ENCODE measurements at regions not wholly inside any gene's neighbourhood (a gene's known extent, or its start where the extent isn't known, plus 50 kb on each side); places are given as distances from the start of the nearest gene placed in this dataset.

GRCh38 chr14:22264759-22265158, 324.3 kb downstream of the DAD1 start:
- ChIA-PET POLR2A (no interaction called here), CTCF (interaction anchor here (0.8 to 11.8 kb wide), 15 partner anchors 9 to 114 kb away, joined by 3 to 142 read pairs (median 3); no protein-coding TSS in a partner anchor)
- DNase-seq (ENCODE audit: low read depth, low spot score), result no peak
- TF ChIP-seq CTCF (IDR thresholded peaks at IDR 0.05; ENCODE audit: insufficient read depth, low read length, missing control alignments), result no peak
- H3K4me3 ChIP-seq (ENCODE audit: low read depth, low read length), result no peak overlapping the region

GRCh38 chr14:22263961-22264360, 325.1 kb downstream of the DAD1 start:
- TF ChIP-seq CTCF (IDR thresholded peaks at IDR 0.05; ENCODE audit: insufficient read depth, low read length, missing control alignments), result no peak
- no peak overlapping the region for H3K4me3 ChIP-seq (ENCODE audit: low read depth, low read length)
- DNase-seq (ENCODE audit: low read depth, low spot score), result no peak
- ChIA-PET POLR2A (no interaction called here), CTCF (interaction anchor here (1.2 to 11.8 kb wide), 9 partner anchors 10 to 110 kb away, joined by 3 to 142 read pairs (median 5); no protein-coding TSS in a partner anchor)

- POLR2A ChIA-PET, result no interaction called here
- CTCF ChIA-PET, result interaction anchor here (2.1 to 11.8 kb wide), 2 partner anchors 9 to 19 kb away, joined by 9 to 142 read pairs; no protein-coding TSS in a partner anchor
- DNase-seq (ENCODE audit: low read depth, low spot score), result no peak
- no peak overlapping the region for H3K4me3 ChIP-seq (ENCODE audit: low read depth, low read length)
- TF ChIP-seq CTCF (IDR thresholded peaks at IDR 0.05; ENCODE audit: insufficient read depth, low read length, missing control alignments), result no peak
Observed at GRCh38 chr14:22262881-22263280, 326.1 kb downstream of the DAD1 start.

GRCh38 chr14:22255017-22255950, 333.7 kb downstream of the DAD1 start:
- no peak for DNase-seq (ENCODE audit: low read depth, low spot score)
- no peak overlapping the region for H3K4me3 ChIP-seq (ENCODE audit: low read depth, low read length)
- ChIA-PET POLR2A (no interaction called here), CTCF (interaction anchor here (0.9 to 3.3 kb wide), 5 partner anchors 9 to 92 kb away, joined by 3 to 16 read pairs (median 8); no protein-coding TSS in a partner anchor)
- no peak for TF ChIP-seq CTCF (IDR thresholded peaks at IDR 0.05; ENCODE audit: insufficient read depth, low read length, missing control alignments)

- DNase-seq (ENCODE audit: low read depth, low spot score), result no peak
- ChIA-PET POLR2A (no interaction called here), CTCF (interaction anchor here (3.3 kb wide), 1 partner anchor 25 kb away, joined by 16 read pairs; no protein-coding TSS in a partner anchor)
- no peak overlapping the region for H3K4me3 ChIP-seq (ENCODE audit: low read depth, low read length)
- TF ChIP-seq CTCF (IDR thresholded peaks at IDR 0.05; ENCODE audit: insufficient read depth, low read length, missing control alignments), result no peak
Observed at GRCh38 chr14:22252686-22253085, 336.3 kb downstream of the DAD1 start.

GRCh38 chr14:22251090-22251489, 337.9 kb downstream of the DAD1 start:
- no peak for DNase-seq (ENCODE audit: low read depth, low spot score)
- POLR2A ChIA-PET, result no interaction called here
- CTCF ChIA-PET, result no interaction called here
- no peak overlapping the region for H3K4me3 ChIP-seq (ENCODE audit: low read depth, low read length)
- no peak for TF ChIP-seq CTCF (IDR thresholded peaks at IDR 0.05; ENCODE audit: insufficient read depth, low read length, missing control alignments)
